ENCODE measurements at regions not wholly inside any gene's neighbourhood (a gene's known extent, or its start where the extent isn't known, plus 50 kb on each side); places are given as distances from the start of the nearest gene placed in this dataset.
"Not testable (repeated sequence)": the region's sequence is repeated elsewhere in the genome, so short reads cannot be mapped to it uniquely, and the experiment has no call there.

- DNase-seq (ENCODE audit: low read depth) = peak; percentile 43
Measured at GRCh38 chr3:154902495-154902894, 177.6 kb upstream of the MME start.

GRCh38 chr3:154901278-154901677 lies 178.8 kb upstream of the MME start:
- DNase-seq (ENCODE audit: low read depth) = no peak

DNA sequence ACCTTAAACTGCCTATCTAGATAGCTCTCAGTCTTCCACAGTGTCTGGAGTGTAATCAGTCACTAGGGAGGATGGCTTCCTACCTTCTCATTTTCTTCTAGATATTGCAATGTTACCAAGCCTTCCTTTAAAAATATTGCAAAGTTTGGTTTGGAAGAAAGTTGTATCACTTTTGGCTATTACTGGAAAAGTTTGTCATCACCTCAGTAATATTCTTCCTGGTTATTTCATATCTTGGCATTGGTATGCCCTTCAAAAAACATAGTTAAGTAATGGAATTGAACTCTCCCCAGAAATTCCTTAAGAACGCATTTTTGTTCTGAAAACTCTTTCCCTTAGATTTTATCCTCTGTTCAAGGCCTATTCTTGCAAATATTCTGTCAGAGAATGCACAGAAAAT lies 179.3 kb upstream of the MME start:
- no peak for DNase-seq (ENCODE audit: low read depth)

DNA sequence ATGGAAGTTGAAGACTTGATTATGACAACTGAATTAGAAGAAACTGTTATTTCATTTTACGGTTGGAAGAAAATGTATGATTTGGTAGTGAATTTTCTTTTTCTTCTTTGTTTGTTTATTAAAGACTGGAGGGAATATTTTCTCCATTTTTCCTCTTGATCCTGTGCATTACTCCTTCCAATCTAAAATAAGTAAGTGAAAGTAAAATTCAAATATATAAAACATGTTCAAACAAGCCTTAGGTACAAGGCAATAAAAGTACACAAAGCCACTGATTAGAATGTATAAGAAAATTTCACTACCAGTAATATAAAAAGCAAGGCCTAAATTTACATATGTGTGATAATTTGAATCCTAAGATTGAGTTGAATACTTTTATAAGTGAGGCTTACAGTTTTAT lies 181.2 kb upstream of the MME start:
- DNase-seq (ENCODE audit: low read depth) = no peak

GRCh38 chr3:154898443-154898842 lies 181.7 kb upstream of the MME start:
- no peak for DNase-seq (ENCODE audit: low read depth)

GRCh38 chr3:154893813-154894212 lies 186.3 kb upstream of the MME start:
- no peak for DNase-seq (ENCODE audit: low read depth)

- DNase-seq (ENCODE audit: low read depth) = no peak
Measured at GRCh38 chr3:154889227-154889634, 190.9 kb upstream of the MME start.

DNA sequence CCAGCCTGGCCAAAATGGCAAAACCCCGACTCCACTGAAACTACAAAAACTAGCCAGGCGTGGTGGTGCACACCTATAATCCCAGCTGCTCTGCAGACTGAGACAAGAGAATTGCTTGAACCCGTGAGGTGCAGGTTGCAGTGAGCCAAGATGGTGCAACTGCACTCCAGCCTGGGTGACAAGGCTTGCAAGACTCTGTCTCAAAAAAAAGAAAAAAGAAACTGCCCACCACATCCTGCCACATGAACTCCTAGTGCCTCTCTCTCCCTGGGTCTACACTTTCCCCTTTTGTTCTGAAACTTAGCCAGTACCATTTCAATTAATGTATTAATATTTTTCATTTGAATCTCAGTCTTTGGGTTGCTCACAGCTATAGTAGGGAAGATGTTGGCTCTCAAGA lies 192.2 kb upstream of the MME start:
- DNase-seq (ENCODE audit: low read depth) = no peak

GRCh38 chr3:154886437-154886836 lies 193.7 kb upstream of the MME start:
- peak; percentile 90 for DNase-seq (ENCODE audit: low read depth)

DNA sequence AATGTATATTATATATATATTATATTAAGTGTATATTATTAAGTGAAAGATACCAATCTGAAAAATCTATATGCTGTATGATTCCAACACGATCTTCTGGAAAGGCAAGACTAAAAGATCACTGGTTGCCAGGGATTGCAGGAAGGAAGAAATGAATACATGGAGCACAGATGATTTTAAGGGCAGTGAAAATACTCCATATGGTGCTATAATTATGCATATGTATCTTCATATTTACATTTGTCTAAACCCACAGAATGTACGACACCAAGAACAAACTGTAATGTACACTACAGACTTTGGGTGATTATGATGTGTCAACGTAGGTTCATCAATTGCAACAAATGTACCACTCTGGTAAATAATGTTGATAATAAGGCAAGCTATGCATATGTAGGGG lies 194.7 kb upstream of the MME start:
- no peak for DNase-seq (ENCODE audit: low read depth)

DNA sequence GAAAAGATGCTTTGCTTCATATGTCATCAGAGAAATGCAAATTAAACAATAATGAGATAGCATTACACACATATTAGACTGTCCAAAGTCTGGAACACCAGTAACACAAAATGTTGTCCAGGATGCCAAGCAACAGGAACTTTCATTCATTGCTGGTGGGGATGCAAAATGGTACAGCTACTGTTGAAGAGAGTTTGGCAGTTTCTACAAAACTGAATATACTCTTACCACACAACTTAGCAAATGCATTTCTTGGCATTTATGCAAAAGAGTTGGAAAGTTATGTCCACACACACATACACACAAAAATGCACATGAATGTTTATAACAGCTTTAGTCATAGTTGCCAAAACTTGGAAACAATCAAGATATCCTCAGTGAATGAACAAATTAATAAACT lies 195.2 kb upstream of the MME start:
- DNase-seq (ENCODE audit: low read depth) = no peak

GRCh38 chr3:154875142-154875541 lies 205.0 kb upstream of the MME start:
- DNase-seq (ENCODE audit: low read depth) = no peak

DNA sequence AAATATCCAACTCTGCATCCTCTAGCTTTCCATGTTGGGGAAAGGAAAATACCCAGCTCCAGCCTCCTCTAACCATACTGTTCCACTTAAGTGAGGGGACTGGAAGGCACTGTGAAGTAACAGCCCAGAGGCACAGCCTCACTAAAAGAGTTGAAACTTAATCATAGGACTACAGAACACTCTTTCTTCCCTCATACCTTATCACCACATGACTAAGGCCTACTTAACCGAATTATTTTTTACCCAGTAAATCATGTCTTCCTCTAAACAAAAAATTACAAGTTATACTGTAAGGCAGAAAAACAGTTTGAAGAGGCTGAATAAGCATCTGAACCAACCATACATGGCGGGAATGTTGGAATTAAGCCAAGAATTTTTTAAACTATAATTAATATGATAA lies 207.4 kb upstream of the MME start:
- DNase-seq (ENCODE audit: low read depth) = no peak

- DNase-seq (ENCODE audit: low read depth) = no peak
Measured at GRCh38 chr3:154872074-154872473, 208.0 kb upstream of the MME start.

- no peak for DNase-seq (ENCODE audit: low read depth)
Measured at GRCh38 chr3:154864947-154865346, 215.2 kb upstream of the MME start.

DNA sequence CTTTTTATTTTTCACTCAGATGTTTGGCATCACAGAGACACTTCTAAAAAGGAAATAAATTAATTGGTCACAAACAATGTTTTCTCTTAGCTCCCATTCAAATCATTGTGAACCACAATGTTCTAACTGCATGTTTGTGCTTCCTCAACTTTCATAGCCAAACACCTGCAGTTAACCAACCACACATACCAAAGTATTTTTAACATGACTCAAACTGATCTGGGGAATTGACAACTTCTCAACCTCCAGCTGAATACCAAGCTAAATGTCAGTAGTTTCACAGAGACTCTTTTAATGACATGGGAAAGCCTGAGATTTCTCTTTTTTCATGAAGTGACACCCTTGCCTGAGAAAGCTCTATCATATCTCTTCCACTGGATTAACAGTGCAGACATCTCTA lies 217.9 kb upstream of the MME start:
- peak; percentile 38 for DNase-seq (ENCODE audit: low read depth)

- DNase-seq (ENCODE audit: low read depth) = not testable (repeated sequence)
Measured at GRCh38 chr3:154852998-154853397, 227.1 kb upstream of the MME start.

- DNase-seq (ENCODE audit: low read depth) = no peak
Measured at GRCh38 chr3:154852515-154852914, 227.6 kb upstream of the MME start.

- no peak for DNase-seq (ENCODE audit: low read depth)
Measured at GRCh38 chr3:154851644-154852043, 228.5 kb upstream of the MME start.

- no peak for DNase-seq (ENCODE audit: low read depth)
Measured at GRCh38 chr3:154850921-154851320, 229.2 kb upstream of the MME start.

DNA sequence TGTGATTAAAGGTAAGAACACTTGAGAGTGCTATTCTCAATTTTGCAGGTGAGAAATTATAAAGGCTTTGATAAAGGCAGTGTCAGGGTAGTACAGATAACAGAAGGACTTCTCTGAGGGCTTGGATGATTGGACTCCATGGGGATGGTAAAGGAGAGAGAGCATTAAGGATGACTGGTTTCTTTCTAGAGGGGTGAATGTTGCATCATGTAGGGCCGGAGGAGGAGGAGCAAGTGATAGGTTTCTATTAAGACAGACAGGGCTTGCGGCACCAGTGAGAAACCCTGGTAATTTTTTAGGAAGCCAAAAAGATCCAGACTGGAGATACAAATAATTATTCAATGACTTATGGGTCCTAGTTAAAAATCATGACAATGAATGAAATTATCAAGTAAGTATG lies 230.7 kb upstream of the MME start:
- DNase-seq (ENCODE audit: low read depth) = no peak

- DNase-seq (ENCODE audit: low read depth) = no peak
Measured at GRCh38 chr3:154844863-154845262, 235.3 kb upstream of the MME start.

DNA sequence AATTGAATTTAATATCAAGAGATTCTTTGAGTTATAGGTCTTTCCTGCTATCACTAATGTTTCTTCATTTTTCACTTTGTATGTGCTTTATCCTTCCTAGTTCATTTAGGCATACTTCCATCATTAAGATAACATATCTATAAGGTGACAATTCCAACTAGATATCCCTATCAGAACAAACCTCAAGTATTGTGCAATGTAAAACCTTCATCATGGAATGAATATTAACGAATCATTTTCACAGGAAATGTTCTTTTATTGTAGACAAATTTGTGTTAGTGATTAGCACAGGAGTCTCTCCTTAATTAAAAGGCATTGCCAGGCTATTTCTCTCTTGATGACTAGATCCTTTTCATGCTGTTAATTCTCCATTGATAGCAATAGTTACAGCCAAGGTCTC lies 236.5 kb upstream of the MME start:
- no peak for DNase-seq (ENCODE audit: low read depth)

GRCh38 chr3:154842536-154842935 lies 237.6 kb upstream of the MME start:
- no peak for DNase-seq (ENCODE audit: low read depth)

DNA sequence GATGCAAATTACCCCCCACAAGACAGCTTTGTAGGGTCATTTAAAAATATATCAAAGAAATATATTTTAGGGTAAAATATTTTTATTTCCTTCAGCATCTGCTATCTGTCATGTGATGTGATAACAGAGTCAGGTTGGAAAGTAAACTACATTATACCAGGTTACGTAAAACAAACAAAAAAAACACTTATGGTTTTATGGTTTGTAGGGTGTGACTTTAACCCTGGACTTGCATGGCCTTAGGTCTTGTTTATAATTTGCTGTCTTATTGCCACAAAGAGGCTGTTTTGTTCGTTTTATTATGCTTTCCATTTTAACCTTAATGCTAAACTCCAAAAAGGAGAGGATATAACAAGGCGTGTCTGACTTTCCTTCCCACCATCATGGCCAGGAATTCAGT lies 244.5 kb upstream of the MME start:
- no peak for DNase-seq (ENCODE audit: low read depth)

Data from RPMI7951 (cell line).